ENCODE measurements at regions not wholly inside any gene's neighbourhood (a gene's known extent, or its start where the extent isn't known, plus 50 kb on each side); places are given as distances from the start of the nearest gene placed in this dataset.

DNA sequence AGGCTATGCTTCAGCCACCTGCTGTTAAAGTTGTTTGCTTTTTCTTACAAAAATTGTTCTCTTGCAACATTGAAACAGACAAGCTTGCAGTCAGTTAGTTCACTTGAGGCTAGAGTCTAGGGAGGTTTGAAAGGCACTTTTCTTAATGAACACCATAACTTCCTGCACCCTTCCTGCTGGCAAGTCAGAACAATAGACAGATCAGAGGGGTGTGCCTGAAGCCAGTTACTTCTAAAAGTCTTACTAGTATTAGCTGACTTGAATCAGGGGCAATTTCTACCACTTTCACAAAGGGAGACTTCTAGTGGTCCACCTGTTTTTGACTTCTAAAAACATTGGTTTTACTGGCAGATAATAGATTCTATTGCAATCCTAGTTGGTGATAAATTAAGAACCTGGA lies 367.4 kb upstream of the CDH20 start:
- Mint-ChIP-seq H3K27me3 (ENCODE audit: insufficient read depth) (no peaks in the 10 kb centered on the region), H3K36me3 (ENCODE audit: low read depth) (no peaks in the 10 kb centered on the region), H3K4me1 (peaks cover 1% of the 10 kb centered on the region), H3K27ac (no peak overlapping the region), H3K9me3 (no peaks in the 10 kb centered on the region), H3K4me3 (no peak overlapping the region)
- Histone ChIP-seq H3K27ac (ENCODE audit: low read depth, low read length) (no peak overlapping the region), H3K36me3 (ENCODE audit: control insufficient read depth, insufficient read depth, low read length) (no peaks in the 10 kb centered on the region), H3K9ac (ENCODE audit: extremely low read depth, low read length, poor library complexity, severe bottlenecking) (no peak overlapping the region), H3K4me1 (ENCODE audit: control insufficient read depth, insufficient read depth, low read length) (no peaks in the 10 kb centered on the region), H3K9me3 (ENCODE audit: control insufficient read depth, low read length) (peaks cover 10% of the 10 kb centered on the region), H3K4me3 (ENCODE audit: low read length) (no peak overlapping the region), H3K27me3 (ENCODE audit: control insufficient read depth, insufficient read depth, low read length, poor library complexity, severe bottlenecking) (no peaks in the 10 kb centered on the region)
- DNase-seq: no peak
- no peak for TF ChIP-seq CTCF (conservative IDR thresholded peaks at IDR 0.05)

- Histone ChIP-seq H3K36me3 (ENCODE audit: control insufficient read depth, insufficient read depth, low read length) (no peaks in the 10 kb centered on the region), H3K4me3 (ENCODE audit: low read length) (no peak overlapping the region), H3K27ac (ENCODE audit: low read depth, low read length) (no peak overlapping the region), H3K4me1 (ENCODE audit: control insufficient read depth, insufficient read depth, low read length) (no peaks in the 10 kb centered on the region), H3K9ac (ENCODE audit: extremely low read depth, low read length, poor library complexity, severe bottlenecking) (no peak overlapping the region), H3K27me3 (ENCODE audit: control insufficient read depth, insufficient read depth, low read length, poor library complexity, severe bottlenecking) (no peaks in the 10 kb centered on the region), H3K9me3 (ENCODE audit: control insufficient read depth, low read length) (peaks cover 10% of the 10 kb centered on the region)
- Mint-ChIP-seq H3K27ac (no peak overlapping the region), H3K36me3 (ENCODE audit: low read depth) (no peaks in the 10 kb centered on the region), H3K4me3 (no peak overlapping the region), H3K4me1 (peaks cover 1% of the 10 kb centered on the region), H3K27me3 (ENCODE audit: insufficient read depth) (no peaks in the 10 kb centered on the region), H3K9me3 (no peaks in the 10 kb centered on the region)
- 96 to 100% methylated on average over 2 of the region's 2 CpGs for WGBS, 2 experiments (ENCODE audit: insufficient coverage in 1 of 2, insufficient read length in 1 of 2)
- TF ChIP-seq CTCF (conservative IDR thresholded peaks at IDR 0.05): no peak
- no peak for DNase-seq
Measured at GRCh38 chr18:60966876-60967275, 366.4 kb upstream of the CDH20 start.

DNA sequence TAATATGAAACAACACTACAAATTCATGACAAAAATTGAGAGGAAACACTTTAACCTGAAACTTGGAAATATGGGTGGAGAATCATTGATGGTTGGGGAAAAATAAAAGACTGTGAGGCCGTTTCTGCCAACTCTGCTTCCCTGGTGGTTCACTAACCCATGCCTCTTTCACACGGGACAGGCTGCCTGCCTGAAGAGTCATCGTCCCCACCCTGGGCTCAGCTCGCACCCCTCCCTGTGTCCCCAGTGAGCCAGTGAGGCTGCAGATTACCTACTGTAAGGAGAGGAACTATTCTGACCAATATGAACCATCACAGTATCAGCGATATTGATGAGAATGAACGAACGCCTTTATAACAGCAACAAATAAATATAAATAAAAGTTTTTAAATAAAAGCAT lies 357.8 kb upstream of the CDH20 start:
- Histone ChIP-seq H3K36me3 (ENCODE audit: control insufficient read depth, insufficient read depth, low read length) (no peaks in the 10 kb centered on the region), H3K27me3 (ENCODE audit: control insufficient read depth, insufficient read depth, low read length, poor library complexity, severe bottlenecking) (no peaks in the 10 kb centered on the region), H3K27ac (ENCODE audit: low read depth, low read length) (no peak overlapping the region), H3K9ac (ENCODE audit: extremely low read depth, low read length, poor library complexity, severe bottlenecking) (no peak overlapping the region), H3K4me3 (ENCODE audit: low read length) (no peak overlapping the region), H3K9me3 (ENCODE audit: control insufficient read depth, low read length) (no peaks in the 10 kb centered on the region), H3K4me1 (ENCODE audit: control insufficient read depth, insufficient read depth, low read length) (no peaks in the 10 kb centered on the region)
- no peaks in the 10 kb centered on the region for H3K27me3 Mint-ChIP-seq (ENCODE audit: insufficient read depth)
- H3K4me1 Mint-ChIP-seq: no peaks in the 10 kb centered on the region
- TF ChIP-seq CTCF (conservative IDR thresholded peaks at IDR 0.05): no peak
- WGBS, 2 experiments (ENCODE audit: insufficient coverage in 1 of 2, insufficient read length in 1 of 2): 85% methylated on average over 4 of the region's 7 CpGs; no CpG with 5 or more reads in 1 of the 2 experiments
- no peaks in the 10 kb centered on the region for H3K9me3 Mint-ChIP-seq
- H3K36me3 Mint-ChIP-seq (ENCODE audit: low read depth): no peaks in the 10 kb centered on the region
- no peak overlapping the region for H3K27ac Mint-ChIP-seq
- DNase-seq: peak; percentile 50
- no peak overlapping the region for H3K4me3 Mint-ChIP-seq
